ENCODE measurements at regions not wholly inside any gene's neighbourhood (a gene's known extent, or its start where the extent isn't known, plus 50 kb on each side); places are given as distances from the start of the nearest gene placed in this dataset.

GRCh38 chr5:72608297-72608696 lies 101.1 kb upstream of the ZNF366 start:
- Histone ChIP-seq H3K4me3 (ENCODE audit: low read depth, low read length) (no peak overlapping the region), H3K36me3 (ENCODE audit: control insufficient read depth, insufficient read depth, low read length) (no peaks in the 10 kb centered on the region), H3K27me3 (ENCODE audit: control insufficient read depth, insufficient read depth, low read length) (no peaks in the 10 kb centered on the region)
- FAIRE-seq: no peak
- DNase-seq (ENCODE audit: low read depth): no peak
- no peak for TF ChIP-seq CTCF (IDR thresholded peaks at IDR 0.05; ENCODE audit: insufficient read depth, low read length, severe bottlenecking)

GRCh38 chr5:72607381-72607780 lies 100.2 kb upstream of the ZNF366 start:
- FAIRE-seq (peak; percentile 86), DNase-seq (ENCODE audit: low read depth) (no peak)
- Histone ChIP-seq H3K27me3 (ENCODE audit: control insufficient read depth, insufficient read depth, low read length) (no peaks in the 10 kb centered on the region), H3K4me3 (ENCODE audit: low read depth, low read length) (no peak overlapping the region), H3K36me3 (ENCODE audit: control insufficient read depth, insufficient read depth, low read length) (no peaks in the 10 kb centered on the region)
- no peak for TF ChIP-seq CTCF (IDR thresholded peaks at IDR 0.05; ENCODE audit: insufficient read depth, low read length, severe bottlenecking)

GRCh38 chr5:72606525-72606924 lies 99.3 kb upstream of the ZNF366 start:
- DNase-seq (ENCODE audit: low read depth) (peak; percentile 80), FAIRE-seq (no peak)
- Histone ChIP-seq H3K36me3 (ENCODE audit: control insufficient read depth, insufficient read depth, low read length) (no peaks in the 10 kb centered on the region), H3K4me3 (ENCODE audit: low read depth, low read length) (no peak overlapping the region), H3K27me3 (ENCODE audit: control insufficient read depth, insufficient read depth, low read length) (no peaks in the 10 kb centered on the region)
- TF ChIP-seq CTCF (IDR thresholded peaks at IDR 0.05; ENCODE audit: insufficient read depth, low read length, severe bottlenecking): no peak

- no peaks in the 10 kb centered on the region for H3K36me3 ChIP-seq (ENCODE audit: control insufficient read depth, insufficient read depth, low read length)
- no peak overlapping the region for H3K4me3 ChIP-seq (ENCODE audit: low read depth, low read length)
- no peak for TF ChIP-seq CTCF (IDR thresholded peaks at IDR 0.05; ENCODE audit: insufficient read depth, low read length, severe bottlenecking)
- no peak for DNase-seq (ENCODE audit: low read depth)
- H3K27me3 ChIP-seq (ENCODE audit: control insufficient read depth, insufficient read depth, low read length): no peaks in the 10 kb centered on the region
- no peak for FAIRE-seq
These were observed 98.4 kb upstream of the ZNF366 start for GRCh38 chr5:72605632-72606031.

- FAIRE-seq: no peak
- no peak for TF ChIP-seq CTCF (IDR thresholded peaks at IDR 0.05; ENCODE audit: insufficient read depth, low read length, severe bottlenecking)
- DNase-seq (ENCODE audit: low read depth): no peak
- H3K36me3 ChIP-seq (ENCODE audit: control insufficient read depth, insufficient read depth, low read length): no peaks in the 10 kb centered on the region
- no peaks in the 10 kb centered on the region for H3K27me3 ChIP-seq (ENCODE audit: control insufficient read depth, insufficient read depth, low read length)
- no peak overlapping the region for H3K4me3 ChIP-seq (ENCODE audit: low read depth, low read length)
These were observed 97.6 kb upstream of the ZNF366 start for GRCh38 chr5:72604798-72605154.

GRCh38 chr5:72604111-72604797 lies 97.0 kb upstream of the ZNF366 start:
- TF ChIP-seq CTCF (IDR thresholded peaks at IDR 0.05; ENCODE audit: insufficient read depth, low read length, severe bottlenecking): no peak
- Histone ChIP-seq H3K36me3 (ENCODE audit: control insufficient read depth, insufficient read depth, low read length) (no peaks in the 10 kb centered on the region), H3K27me3 (ENCODE audit: control insufficient read depth, insufficient read depth, low read length) (no peaks in the 10 kb centered on the region), H3K4me3 (ENCODE audit: low read depth, low read length) (no peak overlapping the region)
- FAIRE-seq: no peak
- DNase-seq (ENCODE audit: low read depth): peak; percentile 33

Data from bronchial epithelial cell (primary cell).